Fibroblast of the aortic adventitia (primary cell): ENCODE measurements at regions not wholly inside any gene's neighbourhood (a gene's known extent, or its start where the extent isn't known, plus 50 kb on each side); places are given as distances from the start of the nearest gene placed in this dataset.

Experiments
- DNase-seq: peaks from one replicate; pipeline ENCODE4 v3.0.0-alpha.2; 2010; ENCODE audit warnings: low read depth
- H3K4me3 ChIP-seq: 2 replicates; pipeline ENCODE4 v1.5.1; 2011; ENCODE audit warnings: low read depth, mild to moderate bottlenecking, control low read depth, low read length, moderate library complexity
- TF ChIP-seq, protein P1 (sequence below): IDR thresholded peaks from 2 replicates; pipeline ENCODE4 v1.5.1; 2011; ENCODE audit warnings: mild to moderate bottlenecking, low read length, control low read depth, inconsistent platforms; ENCODE audit not compliant: insufficient read depth

DNA sequence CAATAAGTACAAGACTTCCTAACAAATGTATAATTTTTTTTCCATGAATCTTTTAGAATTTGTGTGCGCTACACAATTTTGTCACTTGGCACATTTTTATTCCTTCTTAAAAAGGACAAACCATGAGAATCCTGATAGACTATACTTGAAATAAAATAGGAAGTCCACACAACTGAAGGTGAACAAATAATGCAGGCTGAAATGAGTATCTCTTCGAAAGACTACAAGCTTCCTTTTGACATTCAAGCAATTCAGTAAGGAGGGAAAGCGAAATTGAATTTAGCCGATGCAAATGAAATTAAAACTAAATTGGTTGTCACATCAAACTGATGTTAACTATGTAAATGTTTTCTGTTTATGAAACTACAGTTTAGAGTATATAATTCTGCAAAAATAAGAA, 374.4 kb upstream of the CCNH start:
- TF ChIP-seq, protein P1, sequence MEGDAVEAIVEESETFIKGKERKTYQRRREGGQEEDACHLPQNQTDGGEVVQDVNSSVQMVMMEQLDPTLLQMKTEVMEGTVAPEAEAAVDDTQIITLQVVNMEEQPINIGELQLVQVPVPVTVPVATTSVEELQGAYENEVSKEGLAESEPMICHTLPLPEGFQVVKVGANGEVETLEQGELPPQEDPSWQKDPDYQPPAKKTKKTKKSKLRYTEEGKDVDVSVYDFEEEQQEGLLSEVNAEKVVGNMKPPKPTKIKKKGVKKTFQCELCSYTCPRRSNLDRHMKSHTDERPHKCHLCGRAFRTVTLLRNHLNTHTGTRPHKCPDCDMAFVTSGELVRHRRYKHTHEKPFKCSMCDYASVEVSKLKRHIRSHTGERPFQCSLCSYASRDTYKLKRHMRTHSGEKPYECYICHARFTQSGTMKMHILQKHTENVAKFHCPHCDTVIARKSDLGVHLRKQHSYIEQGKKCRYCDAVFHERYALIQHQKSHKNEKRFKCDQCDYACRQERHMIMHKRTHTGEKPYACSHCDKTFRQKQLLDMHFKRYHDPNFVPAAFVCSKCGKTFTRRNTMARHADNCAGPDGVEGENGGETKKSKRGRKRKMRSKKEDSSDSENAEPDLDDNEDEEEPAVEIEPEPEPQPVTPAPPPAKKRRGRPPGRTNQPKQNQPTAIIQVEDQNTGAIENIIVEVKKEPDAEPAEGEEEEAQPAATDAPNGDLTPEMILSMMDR: no peak
- DNase-seq: no peak
- no peak overlapping the region for H3K4me3 ChIP-seq

DNA sequence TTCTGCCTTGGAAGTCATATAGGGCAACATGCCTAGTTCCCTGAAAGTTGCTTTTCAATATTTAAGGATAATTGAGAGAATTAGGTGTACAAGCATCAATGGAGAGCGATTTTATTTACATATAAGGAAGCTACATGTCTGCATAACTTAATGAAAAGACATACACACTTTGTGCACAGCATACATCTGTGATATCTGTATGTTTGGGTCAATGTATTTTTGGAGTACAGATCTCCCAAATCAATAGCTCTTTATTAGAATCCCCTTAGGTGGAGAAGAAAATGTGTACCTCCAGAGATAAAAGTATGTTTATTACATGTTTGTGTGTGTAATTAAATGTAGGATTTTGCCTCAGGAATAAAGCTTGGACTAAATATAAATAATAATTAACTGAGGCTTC, 373.7 kb upstream of the CCNH start:
- no peak overlapping the region for H3K4me3 ChIP-seq
- TF ChIP-seq, protein P1: no peak
- DNase-seq: no peak

DNA sequence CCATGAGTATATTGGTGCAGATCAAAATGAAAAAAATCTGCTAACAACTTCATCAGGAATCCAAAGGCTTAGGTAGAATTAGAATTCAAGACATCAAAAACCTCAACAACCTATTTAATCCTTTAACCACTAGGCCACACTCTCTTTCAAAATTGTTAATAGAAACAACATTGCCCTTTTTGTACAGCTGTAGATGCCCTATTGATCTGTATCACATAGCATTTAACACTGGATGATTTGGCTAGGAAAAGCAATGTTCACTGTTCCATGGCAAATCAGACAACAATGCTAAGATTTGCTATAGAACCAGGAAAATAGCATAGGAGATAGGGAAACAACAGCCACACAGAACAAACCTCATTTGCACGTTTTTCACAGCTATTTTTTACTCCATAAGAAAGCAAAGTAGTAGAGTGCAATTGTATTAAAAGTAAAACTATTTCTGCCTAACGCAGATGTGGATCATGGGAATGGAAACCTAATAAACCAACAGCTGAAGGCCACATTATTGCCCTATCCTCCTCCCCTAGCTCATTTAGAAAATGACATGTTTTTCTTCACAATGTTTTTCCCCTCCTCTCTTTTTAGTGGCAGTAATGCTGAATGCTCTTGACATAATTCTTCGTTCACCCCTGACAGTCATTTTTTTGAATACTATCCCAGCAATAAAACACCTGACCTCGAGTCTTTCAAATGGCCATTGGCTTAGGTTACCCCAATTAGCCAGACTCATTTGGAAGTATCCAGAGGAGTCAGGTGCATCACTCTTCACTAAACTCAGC, 373.0 kb upstream of the CCNH start:
- TF ChIP-seq, protein P1: no peak
- H3K4me3 ChIP-seq: no peak overlapping the region
- no peak for DNase-seq

DNA sequence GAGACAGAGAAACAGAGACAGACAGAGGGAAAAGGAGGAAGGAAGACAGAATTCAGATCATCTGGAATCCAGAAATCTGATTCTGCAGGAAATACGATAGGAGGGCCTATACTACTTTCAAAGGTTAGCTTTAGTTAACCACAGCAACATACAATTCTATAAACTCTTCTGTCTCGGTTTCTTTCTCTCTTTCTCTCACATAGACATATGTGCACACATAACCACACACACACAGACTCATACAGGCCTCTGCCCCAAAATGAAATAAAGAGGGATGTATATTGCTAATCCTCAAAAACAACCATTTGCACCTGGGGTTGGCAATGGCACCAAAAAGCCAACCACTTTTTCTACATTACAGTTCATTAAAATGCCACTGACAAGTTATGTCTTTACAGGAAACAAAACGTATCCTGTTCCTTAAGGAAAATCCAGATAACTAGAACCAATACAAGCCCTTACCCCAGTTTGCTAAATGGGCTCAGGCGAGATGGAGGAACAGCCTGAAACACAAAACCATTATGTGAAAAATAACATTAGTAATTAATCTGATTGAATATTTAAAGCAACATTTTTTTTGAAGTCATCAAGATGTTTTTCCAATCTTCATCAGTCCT, 372.3 kb upstream of the CCNH start:
- no peak for DNase-seq
- TF ChIP-seq, protein P1: no peak

DNA sequence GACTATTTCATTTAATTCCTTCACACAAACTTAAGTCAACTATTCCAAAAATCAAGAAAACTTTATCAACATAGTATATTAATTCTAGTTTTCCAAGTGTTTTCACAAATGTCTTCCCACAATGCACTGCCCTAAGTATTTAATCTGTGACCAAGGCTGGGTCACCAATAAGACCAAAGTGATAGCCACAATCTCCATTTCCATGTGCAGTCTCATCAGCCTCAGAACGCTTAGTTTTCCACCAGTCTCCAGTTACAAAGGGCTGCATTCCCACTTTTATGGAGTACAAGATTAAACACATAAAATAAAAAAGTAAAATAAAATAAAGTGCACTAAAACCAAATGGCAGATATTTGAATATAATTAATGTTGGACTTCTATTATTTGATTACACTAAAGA, 371.6 kb upstream of the CCNH start:
- DNase-seq: no peak

More for the DNA sequence above, 372.3 kb upstream of the CCNH start:
- no peak overlapping the region for H3K4me3 ChIP-seq

GRCh38 chr5:87782916-87783315, 370.2 kb upstream of the CCNH start:
- TF ChIP-seq, protein P1: no peak

More for the DNA sequence above, 371.6 kb upstream of the CCNH start:
- H3K4me3 ChIP-seq: no peak overlapping the region
- TF ChIP-seq, protein P1: no peak

More at GRCh38 chr5:87782916-87783315, 370.2 kb upstream of the CCNH start:
- H3K4me3 ChIP-seq: no peak overlapping the region
- no peak for DNase-seq
